Esophagus (tissue), 2 donors: ENCODE measurements at regions not wholly inside any gene's neighbourhood (a gene's known extent, or its start where the extent isn't known, plus 50 kb on each side); places are given as distances from the start of the nearest gene placed in this dataset.

Source experiments
- H3K27ac ChIP-seq, 2 donors: one replicate each; pipeline ENCODE4 v1.5.1; 2013; ENCODE audit warnings: low read depth in 2 of 2, mild to moderate bottlenecking in 2 of 2, inconsistent platforms in 1 of 2, low read length in 1 of 2, moderate library complexity in 1 of 2
- H3K27me3 ChIP-seq, 2 donors: one replicate each; pipeline ENCODE4 v1.6.1; 2013; ENCODE audit warnings: low read length in 2 of 2, control low read depth in 1 of 2, mild to moderate bottlenecking in 1 of 2; ENCODE audit not compliant: insufficient read depth in 2 of 2, control insufficient read depth in 1 of 2
- H3K36me3 ChIP-seq, 2 donors: one replicate each; pipeline ENCODE4 v1.6.1; 2013; ENCODE audit warnings: low read length in 1 of 2; ENCODE audit not compliant: control insufficient read depth in 2 of 2, insufficient read depth in 2 of 2
- H3K4me1 ChIP-seq, 2 donors: one replicate each; pipeline ENCODE4 v1.6.1; 2013; ENCODE audit warnings: low read length in 1 of 2; ENCODE audit not compliant: control insufficient read depth in 2 of 2, insufficient read depth in 2 of 2
- H3K4me3 ChIP-seq, 2 donors: one replicate each; pipeline ENCODE4 v1.5.1; 2013; ENCODE audit warnings: low read length in 2 of 2, mild to moderate bottlenecking in 2 of 2, low read depth in 1 of 2, moderate library complexity in 1 of 2
- H3K9me3 ChIP-seq, 2 donors: one replicate each; pipeline ENCODE4 v1.6.1; 2013; ENCODE audit warnings: mild to moderate bottlenecking in 2 of 2, low read depth in 1 of 2, low read length in 1 of 2, moderate library complexity in 1 of 2; ENCODE audit not compliant: control insufficient read depth in 2 of 2, insufficient read depth in 1 of 2
- WGBS, 2 donors: extraction: QIAGEN DNeasy Blood & Tissue Kit; methylation state at CpG; one replicate each; pipeline ENCODE4 v1.1.7; 2013; 5-methylcytosine and 5-hydroxymethylcytosine counted together
- donor health status: healthy with polysubstance abuse.
- donor health status: Bipolar disorder and iron deficiency.

DNA sequence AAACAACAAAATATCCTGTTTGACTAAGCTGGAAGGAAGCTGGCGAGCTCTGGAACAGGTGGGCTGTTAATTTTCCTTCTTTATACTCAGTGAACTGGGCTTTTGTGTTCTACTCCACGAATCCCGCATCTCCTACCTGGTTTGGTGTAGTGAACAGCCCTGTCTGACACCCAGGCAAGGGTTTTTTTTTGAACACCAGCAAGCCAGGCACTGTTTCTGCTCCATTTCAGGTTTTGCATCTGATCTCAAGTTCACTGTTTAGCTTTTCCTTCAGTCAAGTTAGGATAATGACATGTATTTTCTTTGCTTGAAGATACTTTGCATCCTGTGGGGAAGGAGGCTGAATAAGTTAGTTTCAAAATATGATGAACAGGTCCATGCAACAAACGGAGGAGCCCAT is 204.5 kb downstream of the SEMA6A start:
- Histone ChIP-seq H3K27me3 (no peaks in the 10 kb centered on the region), H3K9me3 (no peaks in the 10 kb centered on the region), H3K4me1 (peaks cover 6 to 7% of the 10 kb centered on the region in 2 donors), H3K4me3 (no peak overlapping the region), H3K36me3 (no peaks in the 10 kb centered on the region), H3K27ac (no peak overlapping the region)
- 74 to 85% methylated on average over 4 of the region's 4 CpGs for WGBS, 2 donors

DNA sequence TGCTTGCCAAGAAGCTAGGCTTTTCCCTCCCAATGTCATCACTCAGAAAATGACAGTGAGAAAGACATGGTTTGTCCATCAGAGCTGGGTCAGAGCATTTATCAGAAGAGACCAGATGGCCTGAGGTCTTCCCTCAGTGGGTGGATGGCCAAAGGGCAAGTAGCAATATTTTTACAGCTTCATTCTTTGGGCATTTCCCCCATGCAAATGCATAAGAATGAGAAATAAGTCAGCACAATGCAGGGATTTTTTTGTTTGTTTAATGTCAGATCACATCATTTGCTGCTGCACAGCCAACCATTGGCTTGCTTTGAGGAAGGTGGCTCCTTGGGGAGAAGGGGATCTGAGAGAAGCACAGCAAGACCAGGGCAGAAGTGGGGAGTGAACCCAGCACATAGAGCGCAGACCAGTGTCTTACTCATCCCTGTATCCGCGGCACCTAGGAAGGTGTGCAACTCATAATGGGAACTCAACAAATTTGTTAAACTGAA is 209.6 kb downstream of the SEMA6A start:
- Histone ChIP-seq H3K4me3 (no peak overlapping the region), H3K27me3 (no peaks in the 10 kb centered on the region), H3K36me3 (no peaks in the 10 kb centered on the region), H3K27ac (no peak overlapping the region), H3K4me1 (peaks cover 2 to 6% of the 10 kb centered on the region in 2 donors), H3K9me3 (no peaks in the 10 kb centered on the region)
- WGBS, 2 donors = 79 to 82% methylated on average over 3 of the region's 3 CpGs

DNA sequence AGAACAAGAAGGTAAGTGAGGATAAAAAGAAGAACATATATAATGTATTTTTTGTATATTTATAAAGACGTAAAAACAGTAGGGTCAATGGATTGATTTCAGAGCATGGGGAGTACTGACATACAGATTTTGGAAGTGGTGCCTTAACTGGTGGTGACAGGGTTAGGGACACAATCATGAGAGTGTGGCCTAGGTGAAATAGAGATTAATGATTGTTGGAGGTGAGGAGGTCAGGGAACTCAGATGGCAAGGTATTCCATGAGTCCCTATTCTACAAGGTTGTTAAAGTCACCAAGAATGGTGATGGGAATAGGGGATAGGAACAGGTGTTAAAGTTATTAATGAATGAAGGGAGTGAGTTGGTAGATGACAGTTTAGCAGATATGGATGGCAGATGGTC is 210.8 kb downstream of the SEMA6A start:
- Histone ChIP-seq H3K27ac (no peak overlapping the region), H3K9me3 (no peaks in the 10 kb centered on the region), H3K36me3 (no peaks in the 10 kb centered on the region), H3K4me1 (peaks cover 2 to 6% of the 10 kb centered on the region in 2 donors), H3K4me3 (no peak overlapping the region), H3K27me3 (no peaks in the 10 kb centered on the region)
- 100% methylated on average over 1 of the region's 1 CpG for WGBS, 2 donors

DNA sequence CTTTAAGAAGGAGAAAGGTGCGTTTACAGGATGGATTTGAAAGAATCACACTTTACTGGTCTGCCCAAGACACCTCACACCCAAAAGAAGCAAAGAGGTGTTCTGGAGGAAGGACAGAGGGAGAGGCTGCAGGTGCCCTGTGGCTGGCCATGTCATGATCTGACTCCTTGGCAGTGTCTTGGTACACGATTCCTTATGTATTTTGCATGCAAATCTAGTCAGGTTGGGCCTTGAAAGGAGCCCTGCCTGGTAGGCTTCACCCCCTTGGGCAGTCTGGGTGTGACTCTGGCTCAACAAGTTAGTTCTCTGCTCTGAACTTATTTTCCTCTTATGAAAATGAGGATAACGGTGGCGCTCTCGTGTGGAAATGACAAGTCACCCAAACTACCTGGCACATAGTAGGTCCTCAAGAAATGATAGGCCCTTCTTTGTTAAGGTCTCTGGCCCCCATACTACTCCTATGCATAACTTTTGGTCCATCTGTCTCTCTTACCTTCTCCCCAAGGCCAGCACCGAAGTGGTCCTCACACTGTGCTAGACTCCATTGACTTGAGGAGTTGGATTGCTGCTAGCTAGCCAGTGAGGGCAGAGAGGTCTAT is 212.5 kb downstream of the SEMA6A start:
- peak overlapping the region in 1 of 2 donors; percentile 34 for H3K4me3 ChIP-seq
- no peaks in the 10 kb centered on the region for H3K27me3 ChIP-seq
- H3K4me1 ChIP-seq = peaks cover 2 to 6% of the 10 kb centered on the region in 2 donors
- no peaks in the 10 kb centered on the region for H3K9me3 ChIP-seq
- H3K27ac ChIP-seq = peak overlapping the region; percentile 56 to 71
- WGBS, 2 donors = 67 to 72% methylated on average over 6 of the region's 6 CpGs
- no peaks in the 10 kb centered on the region for H3K36me3 ChIP-seq

DNA sequence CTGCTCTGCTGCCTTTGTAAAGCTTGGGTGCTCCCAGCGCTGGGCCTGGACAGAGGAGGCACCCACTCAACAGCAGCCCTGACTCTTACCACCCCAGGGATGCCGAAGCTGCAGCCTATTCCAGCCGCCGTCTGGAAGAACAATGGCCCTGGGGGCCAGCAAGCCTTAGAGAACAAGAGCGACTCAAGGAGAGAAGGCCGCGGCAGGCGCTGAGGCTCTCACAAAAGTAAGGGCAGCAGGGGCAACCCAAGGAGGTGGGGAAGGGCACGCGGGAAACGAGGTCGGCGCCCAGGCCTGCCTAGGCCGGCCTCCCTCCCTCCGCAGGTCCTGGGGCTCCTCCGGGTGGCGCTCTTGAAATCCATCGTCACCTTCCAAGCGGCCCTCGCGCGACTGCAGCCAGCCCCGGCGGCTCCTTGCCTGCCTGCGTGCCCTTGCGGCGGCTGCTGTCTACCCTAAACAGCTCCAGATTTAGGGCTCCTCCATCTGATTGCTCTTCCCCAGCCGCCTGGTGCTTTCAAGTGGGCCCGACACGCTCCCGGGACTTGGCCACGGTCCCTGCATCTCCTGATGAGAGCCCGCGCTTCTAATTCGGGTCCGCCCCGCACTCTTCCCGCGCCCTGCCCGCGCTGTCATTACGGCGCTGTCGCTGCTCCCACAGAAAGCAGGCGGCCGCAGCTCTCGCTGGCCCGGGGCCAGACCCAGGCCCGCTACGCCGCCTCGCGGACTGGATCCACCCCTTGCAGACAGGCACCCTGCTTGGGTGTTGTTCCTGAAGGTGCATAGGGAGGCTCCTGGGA is 213.3 kb downstream of the SEMA6A start:
- Histone ChIP-seq H3K27ac (peak overlapping the region; percentile 56 to 71), H3K27me3 (no peaks in the 10 kb centered on the region), H3K36me3 (no peaks in the 10 kb centered on the region), H3K4me1 (peaks cover 2 to 6% of the 10 kb centered on the region in 2 donors), H3K4me3 (peak overlapping the region; percentile 20 to 34), H3K9me3 (no peaks in the 10 kb centered on the region)
- 31% methylated on average over 52 to 53 of the region's 53 CpGs for WGBS, 2 donors

DNA sequence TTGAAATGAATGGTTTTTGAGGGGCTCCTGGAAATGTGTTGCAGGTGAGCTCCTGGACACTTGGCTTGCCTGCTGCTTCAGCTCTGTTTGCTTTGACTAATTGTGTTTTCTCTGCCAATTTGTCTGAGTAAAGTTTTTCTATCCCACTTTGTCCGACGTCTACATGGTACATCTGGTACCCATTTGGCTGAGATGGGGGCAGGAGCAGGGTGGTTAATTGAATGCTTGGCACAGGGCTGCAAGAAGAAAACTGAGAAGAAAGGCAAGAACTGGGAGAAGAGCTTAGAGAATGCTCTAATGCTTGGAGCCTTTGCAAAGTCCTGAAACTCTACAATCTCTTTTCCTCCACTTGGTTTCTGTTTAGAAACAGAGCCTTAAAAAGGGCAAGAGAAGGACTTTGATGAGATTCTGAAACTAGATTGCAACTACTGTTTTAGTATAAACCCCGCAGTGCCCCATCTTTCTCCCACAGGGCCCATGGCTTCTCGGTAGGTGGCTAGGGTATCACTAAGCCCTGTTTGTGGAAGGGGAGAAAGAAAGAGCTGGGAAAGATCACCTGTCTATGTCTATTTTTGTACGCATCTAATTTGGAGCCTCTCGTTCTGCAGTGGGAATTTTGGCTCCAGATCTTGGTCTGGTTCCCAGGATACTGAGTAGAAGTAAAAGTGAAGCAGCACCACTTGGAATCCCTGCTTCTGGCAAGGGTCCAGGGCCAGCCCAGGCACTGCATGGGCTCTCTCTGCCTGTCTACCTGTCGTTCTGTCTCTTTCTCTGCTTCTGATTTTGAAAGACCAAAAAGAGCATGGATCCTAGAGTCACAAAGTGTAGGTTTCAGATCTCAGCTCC is 214.4 kb downstream of the SEMA6A start:
- Histone ChIP-seq H3K4me3 (no peak overlapping the region), H3K27me3 (no peaks in the 10 kb centered on the region), H3K27ac (no peak overlapping the region), H3K4me1 (peaks cover under 1 to 6% of the 10 kb centered on the region in 2 donors), H3K36me3 (no peaks in the 10 kb centered on the region), H3K9me3 (no peaks in the 10 kb centered on the region)
- 35 to 47% methylated on average over 7 of the region's 7 CpGs for WGBS, 2 donors

DNA sequence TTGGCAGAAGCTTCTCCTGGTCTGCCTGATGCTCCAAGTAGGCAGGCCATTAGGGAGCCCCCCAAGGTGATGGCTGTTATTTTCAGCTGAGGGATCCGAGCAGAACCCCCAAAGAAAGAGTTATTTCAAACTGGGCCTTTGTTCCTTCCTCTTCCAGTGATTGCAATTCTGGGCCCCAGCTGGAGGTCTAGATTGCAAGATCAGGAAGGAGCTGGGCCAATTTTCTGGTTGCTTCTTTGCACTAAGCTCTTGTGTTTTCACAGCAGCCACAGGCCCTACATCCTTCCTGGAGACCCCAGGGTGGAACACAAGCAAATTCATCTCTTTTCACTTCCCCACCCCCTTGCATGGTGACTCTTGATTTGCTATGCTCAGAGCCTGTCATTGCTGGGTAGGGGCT is 215.0 kb downstream of the SEMA6A start:
- 78 to 79% methylated on average over 1 of the region's 1 CpG for WGBS, 2 donors
- Histone ChIP-seq H3K4me1 (peaks cover 0 to 6% of the 10 kb centered on the region in 2 donors), H3K4me3 (no peak overlapping the region), H3K36me3 (no peaks in the 10 kb centered on the region), H3K27ac (no peak overlapping the region), H3K9me3 (no peaks in the 10 kb centered on the region), H3K27me3 (no peaks in the 10 kb centered on the region)

DNA sequence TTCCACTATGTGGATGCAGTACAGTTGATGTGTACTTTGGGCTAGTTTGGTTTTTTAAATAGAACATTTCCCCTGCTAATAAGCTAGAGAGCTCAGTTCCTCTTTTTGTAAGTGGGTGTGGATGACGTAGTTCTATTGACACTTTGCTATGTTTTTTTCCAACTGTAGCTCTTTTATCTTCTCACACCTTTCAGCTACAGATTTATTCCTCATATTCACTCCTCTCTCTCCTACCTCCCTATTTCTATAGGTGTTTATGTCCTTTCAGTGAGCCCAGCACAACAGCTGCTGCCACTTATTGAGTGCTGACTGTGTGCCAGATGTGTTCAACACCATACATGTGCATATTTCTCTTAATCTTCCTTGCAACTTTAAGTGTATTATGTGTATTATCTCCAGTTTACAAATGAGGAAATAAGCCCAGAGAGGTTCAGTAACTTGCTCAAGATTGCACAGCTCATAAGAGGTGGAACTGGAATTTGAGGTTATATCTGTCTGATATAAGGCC is 215.7 kb downstream of the SEMA6A start:
- Histone ChIP-seq H3K27ac (no peak overlapping the region), H3K27me3 (no peaks in the 10 kb centered on the region), H3K4me1 (peaks cover 0 to 6% of the 10 kb centered on the region in 2 donors), H3K9me3 (no peaks in the 10 kb centered on the region), H3K4me3 (no peak overlapping the region), H3K36me3 (no peaks in the 10 kb centered on the region)
- WGBS, 2 donors = 73 to 76% methylated on average over 1 of the region's 1 CpG

DNA sequence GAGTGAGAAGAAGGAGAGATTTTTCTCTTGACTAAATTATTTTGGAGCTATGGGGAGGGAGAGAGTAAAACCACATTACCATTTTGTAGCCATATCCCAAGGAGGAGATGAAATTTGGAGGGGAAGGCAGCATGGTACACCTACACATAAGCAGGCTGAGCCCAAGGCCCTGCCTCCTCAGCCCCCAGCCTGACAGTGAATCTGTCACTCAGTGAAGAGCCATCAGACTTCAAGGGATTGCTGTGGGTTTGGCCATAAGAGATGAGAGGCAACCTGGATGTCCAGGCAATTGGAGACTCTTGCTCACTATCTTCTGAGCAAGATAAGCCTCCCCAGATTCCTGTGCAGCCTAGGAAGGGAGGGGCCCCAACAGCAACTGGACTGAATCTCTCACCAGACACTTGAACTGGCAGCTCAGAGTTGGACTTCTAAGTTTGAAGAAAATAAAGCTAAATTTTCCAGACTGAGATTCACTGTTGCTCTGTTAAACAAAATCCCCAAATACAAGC is 216.6 kb downstream of the SEMA6A start:
- H3K36me3 ChIP-seq = no peaks in the 10 kb centered on the region
- H3K27me3 ChIP-seq = no peaks in the 10 kb centered on the region
- no peak overlapping the region for H3K4me3 ChIP-seq
- no peak overlapping the region for H3K27ac ChIP-seq
- H3K9me3 ChIP-seq = no peaks in the 10 kb centered on the region
- H3K4me1 ChIP-seq = peaks cover 0 to 6% of the 10 kb centered on the region in 2 donors
